Neuronal stem cell (in vitro differentiated cells): ENCODE measurements at regions not wholly inside any gene's neighbourhood (a gene's known extent, or its start where the extent isn't known, plus 50 kb on each side); places are given as distances from the start of the nearest gene placed in this dataset.
A peak's percentile ranks its signal among the peaks of the same experiment; 100 is the strongest.

Experiments used
- DNase-seq: peaks from one replicate; pipeline ENCODE4 v3.0.0-alpha.2; 2013; ENCODE audit warnings: low spot score
- H2AFZ ChIP-seq: one replicate; pipeline ENCODE4 v1.6.1; 2013; ENCODE audit warnings: mild to moderate bottlenecking, low read length, inconsistent platforms
- H2AK5ac ChIP-seq: 2 replicates; pipeline ENCODE4 v1.6.1; 2013; ENCODE audit warnings: low read depth, mild to moderate bottlenecking, inconsistent platforms, low read length, moderate library complexity, mixed read lengths
- H2BK120ac ChIP-seq: 2 replicates; pipeline ENCODE4 v1.6.1; 2013; ENCODE audit warnings: low read depth, mild to moderate bottlenecking, inconsistent platforms, low read length, moderate library complexity, mixed read lengths
- H2BK12ac ChIP-seq: one replicate; pipeline ENCODE4 v1.6.1; 2013; ENCODE audit warnings: low read length, inconsistent platforms
- H2BK15ac ChIP-seq: 2 replicates; pipeline ENCODE4 v1.6.1; 2013; ENCODE audit warnings: mild to moderate bottlenecking, low read length, inconsistent platforms, mixed read lengths
- H2BK5ac ChIP-seq: one replicate; pipeline ENCODE4 v1.6.1; 2013; ENCODE audit warnings: inconsistent platforms, mild to moderate bottlenecking, low read length, moderate library complexity
- H3K14ac ChIP-seq: one replicate; pipeline ENCODE4 v1.6.1; 2013; ENCODE audit warnings: low read length, inconsistent platforms
- H3K18ac ChIP-seq: 2 replicates; pipeline ENCODE4 v1.6.1; 2013; ENCODE audit warnings: low read length, inconsistent platforms
- H3K23ac ChIP-seq: 2 replicates; pipeline ENCODE4 v1.6.1; 2013; ENCODE audit warnings: low read depth, mild to moderate bottlenecking, mixed read lengths, low read length, inconsistent platforms; ENCODE audit not compliant: poor library complexity
- H3K27ac ChIP-seq: replicated peaks from 3 replicates; pipeline ENCODE4 v1.5.1; 2013; ENCODE audit warnings: low read length, inconsistent platforms
- H3K27me3 ChIP-seq, 3 experiments: 2 replicates each; pipeline ENCODE4 v1.6.1; 2013; ENCODE audit warnings: low read length in 3 of 3, mild to moderate bottlenecking in 2 of 3, inconsistent platforms in 1 of 3, low read depth in 1 of 3, mixed read lengths in 1 of 3, moderate library complexity in 1 of 3; ENCODE audit not compliant: control insufficient read depth in 3 of 3, insufficient read depth in 3 of 3
- H3K36me3 ChIP-seq, 2 donors: replicated peaks in 1 of 2; 2 replicates each; pipeline ENCODE4 v1.6.1; 2013; ENCODE audit warnings: low read length in 2 of 2; ENCODE audit not compliant: control insufficient read depth in 2 of 2, insufficient read depth in 2 of 2
- H3K4ac ChIP-seq: 2 replicates; pipeline ENCODE4 v1.6.1; 2013; ENCODE audit warnings: inconsistent platforms, mild to moderate bottlenecking, low read length, moderate library complexity
- H3K4me1 ChIP-seq, 2 donors: 1 replicate in 1 of 2; 2 replicates in 1 of 2; pipeline ENCODE4 v1.6.1; 2013; ENCODE audit warnings: low read length in 2 of 2, low read depth in 1 of 2; ENCODE audit not compliant: control insufficient read depth in 2 of 2, insufficient read depth in 1 of 2
- H3K4me2 ChIP-seq: one replicate; pipeline ENCODE4 v1.6.1; 2013; ENCODE audit warnings: mild to moderate bottlenecking, low read length, inconsistent platforms; ENCODE audit not compliant: insufficient read depth, poor library complexity, severe bottlenecking
- H3K4me3 ChIP-seq, 2 donors: 2 replicates each; pipeline ENCODE4 v1.5.1; 2013; ENCODE audit warnings: low read length in 2 of 2, mild to moderate bottlenecking in 2 of 2, inconsistent platforms in 1 of 2, moderate library complexity in 1 of 2
- H3K79me1 ChIP-seq: one replicate; pipeline ENCODE4 v1.6.1; 2013; ENCODE audit warnings: low read depth, mild to moderate bottlenecking, inconsistent platforms, low read length, moderate library complexity
- H3K9ac ChIP-seq: one replicate; pipeline ENCODE4 v1.6.1; 2013; ENCODE audit warnings: mild to moderate bottlenecking, low read depth, low read length, inconsistent platforms; ENCODE audit not compliant: poor library complexity
- H3K9me3 ChIP-seq, 2 donors: replicated peaks in 1 of 2; 2 replicates each; pipeline versions ENCODE3 to v1.6.1; 2013; ENCODE audit warnings: low read length in 2 of 2, mild to moderate bottlenecking in 2 of 2, inconsistent platforms in 1 of 2, low read depth in 1 of 2, mixed read lengths in 1 of 2, moderate library complexity in 1 of 2; ENCODE audit not compliant: control insufficient read depth in 2 of 2, insufficient read depth in 1 of 2
- H4K8ac ChIP-seq: one replicate; pipeline ENCODE4 v1.6.1; 2013; ENCODE audit warnings: low read depth, mild to moderate bottlenecking, inconsistent platforms, low read length, moderate library complexity
- H4K91ac ChIP-seq: one replicate; pipeline ENCODE4 v1.6.1; 2013; ENCODE audit warnings: low read length, low read depth, mild to moderate bottlenecking, inconsistent platforms; ENCODE audit not compliant: poor library complexity
- WGBS, 2 donors: extraction: QIAGEN DNeasy Blood & Tissue Kit; methylation state at CpG; one replicate each; pipeline ENCODE4 v1.1.7; 2013; ENCODE audit warnings: missing lambda C conversion rate in 2 of 2, mixed read lengths in 1 of 2; ENCODE audit not compliant: insufficient read length in 2 of 2, insufficient replicate concordance in 1 of 2; ENCODE audit errors: extremely low coverage in 2 of 2; 5-methylcytosine and 5-hydroxymethylcytosine counted together

DNA sequence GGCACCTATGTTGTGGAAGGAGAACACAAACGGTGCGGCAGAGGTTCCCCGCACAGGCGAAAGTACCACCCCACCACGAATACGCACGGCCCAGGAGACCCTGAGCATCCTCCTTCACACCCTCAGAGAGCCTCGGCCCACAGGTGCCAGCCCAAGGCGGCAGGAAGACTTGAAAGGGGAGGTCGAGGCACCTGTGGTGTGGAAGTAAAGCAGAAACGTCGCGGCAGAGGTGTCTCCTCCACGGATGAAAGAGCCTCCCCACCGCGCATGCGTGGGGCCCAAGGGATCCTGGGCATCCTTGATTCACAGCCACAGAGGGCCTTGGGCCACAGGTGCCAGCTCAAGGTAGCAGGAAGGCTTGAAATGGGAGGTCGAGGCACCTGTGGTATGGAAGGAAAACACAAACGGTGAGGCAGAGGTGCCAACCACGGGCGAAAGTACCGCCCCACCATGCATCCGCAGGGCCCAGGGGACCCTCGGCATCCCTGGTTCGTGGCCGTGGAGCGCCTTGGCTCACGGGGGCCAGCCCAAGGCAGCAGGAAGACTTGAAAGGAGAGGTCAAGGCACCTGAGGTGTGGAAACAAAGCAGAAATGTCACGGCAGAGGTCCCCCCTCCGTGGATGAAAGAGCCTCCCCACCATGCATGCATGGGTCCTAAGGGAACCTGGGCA is 380.1 kb downstream of the ALG10 start:
- no peak overlapping the region for H2BK5ac ChIP-seq
- H2BK120ac ChIP-seq: no peak overlapping the region
- H3K4me2 ChIP-seq: no peak overlapping the region
- H2BK15ac ChIP-seq: no peak overlapping the region
- H4K8ac ChIP-seq: peak overlapping the region; percentile 3
- no peak overlapping the region for H3K18ac ChIP-seq
- no peak overlapping the region for H3K27ac ChIP-seq
- no peaks in the 10 kb centered on the region for H3K36me3 ChIP-seq
- no peaks in the 10 kb centered on the region for H3K27me3 ChIP-seq
- no CpG with 5 or more reads among the region's 30 CpGs for WGBS, 2 donors
- H3K14ac ChIP-seq: no peak overlapping the region
- H2AK5ac ChIP-seq: no peak overlapping the region
- no peak for DNase-seq
- H3K4ac ChIP-seq: no peak overlapping the region
- no peak overlapping the region for H4K91ac ChIP-seq
- no peak overlapping the region for H2AFZ ChIP-seq
- H3K9ac ChIP-seq: no peak overlapping the region
- no peak overlapping the region for H2BK12ac ChIP-seq
- no peaks in the 10 kb centered on the region for H3K4me1 ChIP-seq
- no peaks in the 10 kb centered on the region for H3K79me1 ChIP-seq
- H3K4me3 ChIP-seq: no peak overlapping the region
- no peak overlapping the region for H3K23ac ChIP-seq
- H3K9me3 ChIP-seq: peaks cover 2 to 90% of the 10 kb centered on the region in 2 donors

GRCh38 chr12:34402899-34403705 is 380.8 kb downstream of the ALG10 start:
- Histone ChIP-seq H2BK15ac (no peak overlapping the region), H3K4ac (no peak overlapping the region), H2BK12ac (no peak overlapping the region), H3K36me3 (no peaks in the 10 kb centered on the region), H3K4me1 (no peaks in the 10 kb centered on the region), H3K79me1 (no peaks in the 10 kb centered on the region), H3K9me3 (peaks cover 2 to 83% of the 10 kb centered on the region in 2 donors), H3K9ac (no peak overlapping the region), H3K23ac (no peak overlapping the region), H2AFZ (no peak overlapping the region), H3K14ac (no peak overlapping the region), H4K8ac (peak overlapping the region; percentile 17), H3K27ac (no peak overlapping the region), H2AK5ac (no peak overlapping the region), H3K27me3 (no peaks in the 10 kb centered on the region), H2BK120ac (no peak overlapping the region), H3K4me2 (no peak overlapping the region), H3K18ac (no peak overlapping the region), H3K4me3 (no peak overlapping the region), H4K91ac (no peak overlapping the region), H2BK5ac (no peak overlapping the region)
- no CpG with 5 or more reads among the region's 33 CpGs for whole genome bisulfite sequencing, 2 donors
- no peak for DNase-seq

DNA sequence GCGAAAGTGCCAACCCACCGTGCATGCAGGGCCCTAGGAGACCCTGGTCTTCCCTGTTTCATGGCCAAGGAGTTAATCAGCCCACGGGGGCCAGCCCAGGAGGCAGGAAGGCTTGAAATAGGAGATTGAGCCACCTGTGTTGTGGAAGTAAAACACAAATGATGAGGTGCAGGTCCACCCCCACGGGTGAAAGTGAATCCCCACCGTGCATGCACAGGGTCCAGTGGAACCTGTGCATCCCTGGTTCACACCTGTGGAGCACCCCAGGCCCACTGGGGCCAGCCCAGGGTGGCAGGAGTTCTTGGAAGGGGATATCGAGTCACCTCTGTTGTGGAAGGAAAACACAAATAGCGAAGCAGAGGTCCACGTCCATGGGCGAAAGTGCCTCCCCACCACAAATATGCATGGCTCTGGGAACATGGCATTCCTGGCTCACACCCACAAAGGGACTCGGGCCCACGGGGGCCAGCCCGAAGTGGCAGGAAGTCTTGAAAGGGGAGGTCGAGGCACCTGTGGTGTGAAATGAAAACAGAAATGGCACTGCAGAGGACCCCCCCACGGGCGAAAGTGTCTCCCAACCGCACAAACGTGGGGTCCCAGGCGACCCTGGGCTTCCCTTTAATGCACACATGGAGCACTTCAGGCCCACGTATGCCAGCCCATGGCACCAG is 381.5 kb downstream of the ALG10 start:
- Histone ChIP-seq H3K79me1 (no peaks in the 10 kb centered on the region), H3K4ac (no peak overlapping the region), H3K9ac (no peak overlapping the region), H3K18ac (no peak overlapping the region), H3K23ac (no peak overlapping the region), H4K91ac (no peak overlapping the region), H3K4me1 (no peaks in the 10 kb centered on the region), H4K8ac (no peak overlapping the region), H3K4me2 (no peak overlapping the region), H2AK5ac (no peak overlapping the region), H2BK12ac (no peak overlapping the region), H3K27ac (no peak overlapping the region), H3K27me3 (no peaks in the 10 kb centered on the region), H3K9me3 (peaks cover 2 to 79% of the 10 kb centered on the region in 2 donors), H2BK120ac (no peak overlapping the region), H3K14ac (no peak overlapping the region), H3K36me3 (no peaks in the 10 kb centered on the region), H2BK15ac (no peak overlapping the region), H2BK5ac (no peak overlapping the region), H3K4me3 (no peak overlapping the region), H2AFZ (no peak overlapping the region)
- no CpG with 5 or more reads among the region's 19 CpGs for WGBS, 2 donors
- DNase-seq: no peak
